HG02798 (cell line): ENCODE measurements at regions not wholly inside any gene's neighbourhood (a gene's known extent, or its start where the extent isn't known, plus 50 kb on each side); places are given as distances from the start of the nearest gene placed in this dataset.

ENCODE experiments used
- ATAC-seq: cut with Tn5 transposase; IDR thresholded peaks from one replicate; pipeline ENCODE4 v1.9.1; 2021; ENCODE audit warnings: mild to moderate bottlenecking; ENCODE audit not compliant: unreplicated experiment, poor library complexity

DNA sequence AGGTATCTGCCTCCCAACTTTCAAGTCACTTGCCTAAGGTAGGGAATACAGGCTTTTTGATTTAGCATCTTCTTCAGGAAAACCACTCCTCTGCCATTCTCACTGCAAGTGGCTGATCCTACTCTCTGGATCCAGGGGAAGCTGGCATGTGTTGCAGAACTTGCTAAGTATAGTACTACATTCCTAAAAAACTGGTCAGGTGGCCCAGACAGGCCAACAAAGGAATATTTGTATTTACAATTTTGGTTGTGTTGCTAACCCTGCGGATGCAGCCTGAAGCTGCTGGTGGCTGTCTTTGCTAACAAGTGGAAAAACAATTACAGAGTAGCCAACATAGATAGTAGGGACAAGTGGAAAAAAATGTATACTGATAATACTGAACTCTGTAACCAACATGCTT, 222.5 kb upstream of the STARD13 start:
- no peak for ATAC-seq

GRCh38 chr13:33509642-33510229, 224.2 kb upstream of the STARD13 start:
- ATAC-seq: no peak

DNA sequence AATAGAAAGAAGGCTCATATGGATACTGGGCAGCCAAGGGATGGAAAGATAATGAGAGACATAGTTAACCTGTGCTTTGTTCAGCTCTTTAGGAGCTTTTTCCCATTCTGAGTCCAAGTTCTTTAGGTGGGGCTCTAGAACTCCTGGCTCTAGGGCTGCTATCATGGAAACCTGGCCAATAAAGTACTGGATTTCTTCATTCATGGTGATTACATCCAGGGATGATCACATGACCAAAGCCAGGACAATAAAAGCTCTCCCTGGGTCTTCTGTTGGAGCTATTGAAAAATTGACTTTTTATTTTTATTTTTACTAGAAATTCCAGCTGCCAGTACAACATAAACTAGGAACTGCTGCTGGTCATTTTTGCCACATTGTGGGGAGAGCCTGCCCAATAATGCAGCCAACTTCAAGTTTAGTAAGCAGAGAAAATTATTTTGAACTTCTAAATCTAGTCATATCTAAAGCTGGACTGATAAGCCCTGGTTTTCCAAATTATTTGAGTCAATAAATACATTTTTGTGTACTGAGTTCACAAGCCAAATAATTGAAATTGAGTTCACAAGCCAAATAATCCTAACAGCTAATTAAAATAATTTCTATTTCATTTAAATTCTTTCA, 224.9 kb upstream of the STARD13 start:
- no peak for ATAC-seq

DNA sequence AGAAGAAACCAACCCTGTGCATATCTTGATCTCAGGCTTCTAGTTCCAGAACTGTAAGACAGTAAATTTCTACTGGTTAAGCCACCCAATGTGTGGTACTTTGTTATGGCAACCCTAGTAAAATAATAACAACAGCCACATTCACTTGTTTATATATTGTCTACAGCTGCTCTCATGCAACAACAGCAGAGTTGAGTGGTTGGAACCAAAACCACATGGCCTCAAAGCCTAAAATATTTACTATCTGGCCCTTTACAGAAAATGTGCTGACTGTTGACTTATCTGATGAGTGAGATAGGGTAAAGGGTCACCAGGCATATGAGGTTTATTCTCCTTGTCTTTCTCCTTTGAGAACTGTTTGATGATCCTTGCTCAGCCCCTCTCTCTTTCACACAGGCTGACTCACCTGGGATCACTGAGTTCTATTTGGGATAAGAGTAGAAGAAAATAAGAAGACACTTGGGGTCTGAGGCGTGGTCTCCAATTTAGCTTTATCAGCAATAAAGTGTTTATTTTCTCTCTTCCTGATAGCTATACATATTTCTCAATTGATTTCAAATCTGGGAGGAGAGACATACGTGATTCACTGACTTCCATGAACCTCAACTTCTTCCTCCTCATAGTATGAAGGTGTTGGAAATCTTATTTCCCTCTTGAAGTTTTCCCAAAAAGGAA, 227.5 kb upstream of the STARD13 start:
- no peak for ATAC-seq

GRCh38 chr13:33514362-33514761, 228.8 kb upstream of the STARD13 start:
- peak; percentile 46 for ATAC-seq

DNA sequence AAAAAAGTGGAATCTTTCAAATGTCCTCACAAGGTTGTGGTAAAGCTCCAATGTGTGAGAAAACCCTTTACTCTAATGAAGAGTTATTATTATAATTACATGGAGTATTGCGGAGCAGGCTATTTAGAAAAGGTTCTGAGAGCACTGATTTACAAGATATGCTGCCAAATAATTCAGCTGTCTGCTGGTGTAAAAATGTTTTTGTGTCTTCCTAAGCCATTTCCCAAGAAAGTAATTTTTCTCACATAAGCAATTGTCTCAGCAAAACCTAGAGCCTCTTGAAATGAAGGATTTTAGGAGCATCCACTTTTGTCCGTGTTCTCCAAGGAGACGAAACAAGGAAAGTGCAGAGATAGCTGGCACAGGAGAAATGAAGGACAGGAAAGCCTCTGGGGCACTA, 229.6 kb upstream of the STARD13 start:
- no peak for ATAC-seq

GRCh38 chr13:33518452-33518851, 232.9 kb upstream of the STARD13 start:
- peak; percentile 56 for ATAC-seq

GRCh38 chr13:33519561-33520467, 234.3 kb upstream of the STARD13 start:
- no peak for ATAC-seq

DNA sequence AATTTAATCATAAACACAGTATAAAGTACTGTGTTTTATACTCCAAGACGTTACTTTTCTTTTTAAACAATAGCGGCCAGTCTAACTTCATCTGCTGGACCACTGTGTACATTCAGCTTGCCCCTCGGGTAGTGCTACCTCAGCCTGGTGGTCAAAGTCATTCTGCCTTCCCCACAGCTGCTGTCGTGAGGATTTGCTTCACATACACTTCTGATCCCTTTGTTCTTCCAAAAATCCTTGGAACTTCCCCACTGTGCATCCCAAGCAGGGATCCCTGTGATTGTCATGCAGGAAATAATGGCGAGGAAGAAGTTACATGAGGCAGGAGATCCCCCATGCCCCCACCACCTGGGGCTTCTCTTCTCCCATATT, 234.9 kb upstream of the STARD13 start:
- ATAC-seq: no peak

- no peak for ATAC-seq
Measured at GRCh38 chr13:33524086-33524485, 238.5 kb upstream of the STARD13 start.

DNA sequence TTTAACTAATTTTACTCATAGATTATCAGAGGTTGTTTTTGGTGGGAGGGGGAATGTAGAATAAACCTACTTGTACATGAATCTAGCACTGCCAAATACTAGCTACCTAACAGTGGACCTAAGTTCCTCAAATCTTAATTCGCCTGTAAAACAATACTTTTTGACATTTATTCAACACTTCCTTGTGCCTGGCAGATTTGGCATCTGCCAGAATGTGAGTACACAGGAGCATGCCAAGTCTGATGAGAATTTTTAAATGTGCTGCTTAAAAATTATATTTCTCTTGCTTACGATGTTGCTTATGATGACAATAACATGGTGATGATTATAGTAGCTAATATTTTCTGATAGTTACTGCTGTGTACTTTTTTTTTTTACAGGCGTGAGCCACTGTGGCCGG, 240.2 kb upstream of the STARD13 start:
- no peak for ATAC-seq

GRCh38 chr13:33526718-33527117, 241.2 kb upstream of the STARD13 start:
- ATAC-seq: no peak

DNA sequence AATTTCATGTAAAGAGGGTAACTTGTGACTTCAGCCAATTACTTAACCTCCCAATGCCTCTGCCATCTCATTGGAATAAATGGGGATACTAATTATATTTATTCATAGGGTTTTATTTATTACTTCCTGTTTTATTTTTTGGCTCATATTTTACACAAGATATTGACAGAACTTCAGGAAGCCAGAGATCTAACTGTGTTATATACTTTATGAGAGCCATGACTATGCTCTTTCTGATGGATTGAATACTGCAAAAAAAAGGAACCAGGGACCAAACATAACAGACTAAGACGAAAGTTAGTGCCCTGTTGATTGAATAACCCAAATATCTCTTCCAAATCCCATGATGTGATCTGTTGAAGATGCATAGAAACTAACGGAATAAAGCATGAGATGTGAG, 243.3 kb upstream of the STARD13 start:
- ATAC-seq: no peak

DNA sequence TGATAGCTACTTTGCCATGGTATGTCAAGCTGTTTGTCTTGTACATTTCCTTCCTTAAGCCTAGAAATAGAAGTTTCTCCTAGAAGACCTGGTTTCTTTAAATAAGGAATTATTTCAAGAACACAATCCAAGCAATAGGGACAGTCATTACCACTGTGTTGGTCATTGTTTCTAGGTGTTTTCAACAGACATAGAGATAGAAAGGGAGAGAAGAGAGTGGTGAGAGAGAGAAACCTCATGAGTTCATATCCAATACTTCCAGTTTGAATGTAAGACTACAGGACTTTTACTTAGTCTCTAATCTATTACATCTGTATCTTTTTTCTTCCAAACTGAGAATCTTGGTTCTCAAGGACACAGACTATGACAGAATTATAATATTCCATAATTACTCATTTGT, 245.9 kb upstream of the STARD13 start:
- ATAC-seq: no peak

- no peak for ATAC-seq
Measured at GRCh38 chr13:33535061-33535460, 249.5 kb upstream of the STARD13 start.

GRCh38 chr13:33536601-33537000, 251.0 kb upstream of the STARD13 start:
- no peak for ATAC-seq

- ATAC-seq: no peak
Measured at GRCh38 chr13:33537026-33537425, 251.5 kb upstream of the STARD13 start.

- ATAC-seq: peak; percentile 21
Measured at GRCh38 chr13:33537676-33538075, 252.1 kb upstream of the STARD13 start.

GRCh38 chr13:33541456-33541855, 255.9 kb upstream of the STARD13 start:
- no peak for ATAC-seq

DNA sequence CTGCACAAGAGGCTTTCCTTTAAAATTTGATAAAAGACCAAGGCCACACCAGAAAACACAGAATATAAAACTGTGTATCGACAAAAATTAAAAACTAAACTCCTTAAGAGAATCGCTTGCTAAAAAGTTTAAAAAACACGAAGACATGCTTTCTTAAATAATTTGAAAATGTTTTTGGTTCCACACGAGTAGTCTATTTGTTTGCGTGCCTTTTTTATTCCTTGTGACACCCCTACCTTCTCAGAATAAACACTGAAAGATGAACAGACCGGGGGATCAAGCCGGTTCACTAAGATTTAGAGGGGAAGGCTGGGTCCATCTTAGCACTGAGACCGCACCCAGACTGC, 256.4 kb upstream of the STARD13 start:
- ATAC-seq: no peak
